ENCODE measurements at regions not wholly inside any gene's neighbourhood (a gene's known extent, or its start where the extent isn't known, plus 50 kb on each side); places are given as distances from the start of the nearest gene placed in this dataset.
A peak's percentile ranks its signal among the peaks of the same experiment; 100 is the strongest.

- DNase-seq (ENCODE audit: low read depth), result no peak
Measured at GRCh38 chr2:70397186-70397585, 95.3 kb upstream of the FAM136A start.

- no peak for DNase-seq (ENCODE audit: low read depth)
Measured at GRCh38 chr2:70396612-70397011, 94.7 kb upstream of the FAM136A start.

DNA sequence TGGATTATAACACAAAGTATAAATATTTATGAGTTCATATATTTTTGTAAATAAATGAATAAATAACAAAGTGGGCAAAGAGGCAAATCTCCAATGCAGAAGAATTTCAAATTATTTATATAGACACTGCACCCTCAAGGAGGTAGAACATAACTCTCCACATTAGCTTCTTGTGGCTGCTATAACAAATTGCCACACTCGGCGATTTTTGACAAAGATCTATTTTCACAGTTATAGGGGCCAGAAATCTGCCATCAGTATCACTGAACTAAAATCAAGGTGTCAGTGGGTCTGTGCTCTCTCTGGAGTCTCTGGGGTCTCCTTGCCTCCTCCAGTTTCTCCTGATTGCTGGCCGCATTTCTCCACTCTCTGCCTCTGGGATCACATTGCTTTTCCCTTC is 92.0 kb upstream of the FAM136A start:
- DNase-seq (ENCODE audit: low read depth), result no peak

- no peak for DNase-seq (ENCODE audit: low read depth)
Measured at GRCh38 chr2:70391988-70392387, 90.1 kb upstream of the FAM136A start.

DNA sequence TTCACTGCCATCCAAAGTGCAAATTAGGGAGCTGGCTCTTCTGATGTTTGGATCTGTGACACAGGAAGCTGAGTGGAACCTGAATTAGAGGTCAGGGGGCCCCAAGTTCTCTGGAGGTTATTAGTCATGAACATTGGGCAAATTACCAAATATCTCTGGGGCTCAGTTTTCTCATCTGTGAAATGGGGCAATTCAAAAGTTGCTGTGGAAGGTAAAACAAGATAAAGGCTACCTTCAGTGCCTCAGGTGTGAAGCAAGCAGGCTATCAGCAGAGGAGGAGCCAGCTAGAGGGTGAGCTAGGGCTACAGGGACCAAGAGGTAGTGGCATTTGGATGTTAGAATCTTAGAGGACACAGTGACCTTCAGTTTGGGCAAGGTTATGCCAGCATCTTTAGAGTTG is 89.4 kb upstream of the FAM136A start:
- no peak for DNase-seq (ENCODE audit: low read depth)

DNA sequence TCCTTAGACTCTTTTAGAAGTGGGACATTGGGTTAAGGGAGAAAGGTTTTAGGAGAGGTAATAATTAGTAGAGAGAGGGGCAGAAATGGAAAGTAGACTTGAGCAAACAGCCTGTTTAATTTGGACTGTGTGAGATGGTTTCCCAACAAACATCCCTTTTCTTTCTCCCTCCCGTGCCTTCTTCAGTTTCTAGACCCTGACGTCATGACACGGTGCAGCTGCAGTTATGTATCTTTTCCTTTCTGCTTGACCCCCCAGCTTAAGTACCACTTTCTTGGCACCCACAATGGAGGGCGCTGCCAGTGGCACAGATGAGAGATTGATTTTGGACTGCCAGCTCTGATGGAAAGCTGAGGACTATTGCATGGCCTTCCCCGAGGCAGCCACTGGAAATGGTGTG is 86.9 kb upstream of the FAM136A start:
- DNase-seq (ENCODE audit: low read depth), result no peak

DNA sequence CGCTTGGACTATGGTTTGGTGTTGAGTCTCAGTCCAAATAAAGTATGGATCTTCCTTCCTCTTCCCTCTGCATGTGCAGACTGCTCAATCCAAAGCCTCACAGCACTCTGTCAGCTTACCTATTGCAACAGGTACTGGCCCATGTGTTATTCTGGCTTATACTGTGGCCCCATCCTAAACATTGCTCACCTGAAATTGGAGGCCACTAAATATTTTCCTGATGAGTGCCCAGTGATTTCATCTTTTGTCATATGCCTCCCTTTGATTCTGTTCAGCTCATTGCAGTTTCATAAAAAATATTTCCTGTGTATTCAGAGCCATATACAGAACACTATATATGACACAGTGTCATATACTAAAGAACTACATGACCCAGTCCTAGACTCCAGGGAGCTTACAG is 86.3 kb upstream of the FAM136A start:
- no peak for DNase-seq (ENCODE audit: low read depth)

GRCh38 chr2:70385966-70386595 is 84.2 kb upstream of the FAM136A start:
- DNase-seq (ENCODE audit: low read depth), result no peak

DNA sequence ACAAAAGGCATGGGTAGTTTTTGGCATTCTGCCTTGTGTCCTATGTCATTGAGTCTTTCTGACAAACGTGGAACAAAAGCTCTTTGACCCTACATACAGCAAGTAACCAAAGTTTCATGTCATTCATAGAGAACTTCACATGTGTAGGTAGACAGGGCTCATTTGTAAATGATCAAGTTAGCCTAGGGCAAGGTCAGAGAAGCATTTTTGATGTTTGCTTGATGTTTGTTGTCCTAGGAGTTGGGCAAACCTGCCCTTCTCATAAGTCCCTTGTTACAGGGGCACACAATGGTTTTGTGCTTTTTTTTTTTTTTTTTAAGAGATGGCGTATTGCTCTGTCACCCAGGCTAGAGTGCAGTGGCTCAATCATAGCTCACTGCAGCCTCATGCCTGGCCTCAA is 83.3 kb upstream of the FAM136A start:
- DNase-seq (ENCODE audit: low read depth), result no peak

- peak; percentile 59 for DNase-seq (ENCODE audit: low read depth)
Measured at GRCh38 chr2:70381821-70382220, 80.0 kb upstream of the FAM136A start.

- DNase-seq (ENCODE audit: low read depth), result no peak
Measured at GRCh38 chr2:70381235-70381634, 79.4 kb upstream of the FAM136A start.

DNA sequence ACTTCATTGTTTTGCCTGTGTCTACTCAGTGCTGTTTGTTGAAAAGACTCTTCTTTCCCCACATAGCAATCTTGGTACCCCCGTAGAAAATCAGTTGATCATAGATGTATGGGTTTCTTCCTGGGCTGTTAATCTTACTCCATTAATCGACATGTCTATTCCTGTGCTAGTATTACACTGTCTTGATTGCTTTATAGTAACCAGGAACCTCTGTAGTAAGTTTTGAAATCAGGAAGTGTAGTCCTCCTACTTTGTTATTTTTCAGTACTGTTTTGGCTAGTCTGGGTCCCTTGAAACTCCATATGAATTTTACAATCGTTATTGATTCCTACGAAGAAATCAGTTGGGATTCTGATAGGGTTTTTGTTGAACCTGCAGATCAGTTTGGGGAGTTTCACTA is 78.8 kb upstream of the FAM136A start:
- DNase-seq (ENCODE audit: low read depth), result no peak

- DNase-seq (ENCODE audit: low read depth), result no peak
Measured at GRCh38 chr2:70374616-70375015, 72.7 kb upstream of the FAM136A start.

DNA sequence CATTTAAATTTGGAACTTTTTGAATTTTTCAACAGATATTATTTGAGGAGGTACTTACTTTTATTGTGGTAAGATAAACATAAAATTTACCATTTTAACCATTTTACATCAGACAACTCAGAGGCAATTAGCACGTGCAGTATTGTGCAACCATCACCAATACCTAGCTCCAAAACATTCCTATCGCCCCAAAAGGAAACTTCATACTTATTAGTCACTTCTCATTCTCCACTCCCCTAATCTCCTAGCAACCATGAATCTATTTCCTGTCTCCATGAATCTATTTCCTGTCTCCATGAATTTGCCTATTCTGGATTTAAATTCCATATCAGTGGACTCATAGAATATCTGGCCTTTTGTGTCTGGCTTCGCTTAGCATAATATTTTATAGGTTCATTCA is 69.9 kb upstream of the FAM136A start:
- DNase-seq (ENCODE audit: low read depth), result peak; percentile 86

DNA sequence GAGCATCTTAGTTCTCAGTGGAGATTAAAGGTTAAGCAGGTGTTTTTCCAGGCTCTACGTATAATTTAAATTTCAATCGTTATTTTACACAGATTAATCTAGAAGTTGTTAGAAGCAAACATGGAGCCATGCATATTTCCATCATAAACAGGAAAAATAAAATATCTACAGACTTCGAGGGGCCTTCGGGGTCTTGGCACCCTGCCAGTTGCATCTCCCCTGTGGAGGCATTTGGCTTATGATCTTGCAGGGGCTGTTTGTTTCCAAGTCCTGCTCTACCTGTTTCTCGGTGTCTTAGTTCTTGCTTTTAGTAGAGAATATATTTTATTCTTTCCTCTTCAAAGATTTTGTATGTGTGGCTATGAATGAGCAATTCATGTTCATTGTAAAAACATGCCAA is 67.2 kb upstream of the FAM136A start:
- DNase-seq (ENCODE audit: low read depth), result no peak

DNA sequence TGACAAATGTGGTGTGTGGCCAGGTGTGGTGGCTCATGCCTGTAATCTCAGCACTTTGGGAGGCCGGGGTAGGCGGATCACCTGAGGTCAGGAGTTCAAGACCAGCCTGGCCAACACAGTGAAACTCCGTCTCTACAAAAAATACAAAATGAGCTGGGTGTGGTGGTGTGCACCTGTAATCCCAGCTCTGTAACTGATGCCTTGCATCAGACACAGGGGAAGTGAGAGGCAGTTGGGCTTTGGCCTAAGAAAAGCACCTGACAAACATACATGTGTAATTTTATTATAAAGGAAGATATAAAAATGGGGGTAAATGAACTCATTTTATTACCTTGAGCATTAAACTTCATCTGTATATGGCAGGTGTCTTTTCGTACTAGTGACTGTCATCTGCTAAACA is 66.7 kb upstream of the FAM136A start:
- no peak for DNase-seq (ENCODE audit: low read depth)

DNA sequence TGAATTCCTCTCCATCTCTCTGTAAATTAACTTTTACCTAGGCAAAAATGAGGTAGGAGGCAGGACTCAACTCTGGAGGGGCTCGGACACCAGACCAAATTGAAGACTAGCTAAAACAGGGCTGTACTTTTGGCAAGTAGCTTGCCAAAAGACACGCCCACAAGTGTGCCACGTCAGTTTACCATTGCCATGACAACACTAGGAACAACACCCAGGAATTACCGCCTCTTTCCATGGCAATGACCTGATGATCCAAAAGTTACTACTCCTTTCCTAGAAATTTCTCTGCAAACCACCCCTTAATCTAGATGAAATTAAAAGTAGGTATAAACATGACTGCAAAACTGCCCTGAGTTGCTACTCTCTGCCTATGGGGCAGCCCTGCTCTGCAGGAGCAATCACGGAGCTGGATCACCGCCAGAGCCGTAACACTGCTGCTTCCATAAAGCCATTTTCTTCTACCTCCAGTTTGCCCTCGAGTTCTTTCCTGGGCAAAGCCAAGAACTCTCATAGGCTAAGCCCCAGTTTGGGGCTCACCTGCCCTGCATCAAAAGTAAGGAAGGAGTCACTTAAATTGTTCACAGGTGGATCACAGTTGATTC is 66.0 kb upstream of the FAM136A start:
- DNase-seq (ENCODE audit: low read depth), result no peak

GRCh38 chr2:70362661-70363060 is 60.8 kb upstream of the FAM136A start:
- no peak for DNase-seq (ENCODE audit: low read depth)

- DNase-seq (ENCODE audit: low read depth), result no peak
Measured at GRCh38 chr2:70360661-70361270, 58.9 kb upstream of the FAM136A start.

DNA sequence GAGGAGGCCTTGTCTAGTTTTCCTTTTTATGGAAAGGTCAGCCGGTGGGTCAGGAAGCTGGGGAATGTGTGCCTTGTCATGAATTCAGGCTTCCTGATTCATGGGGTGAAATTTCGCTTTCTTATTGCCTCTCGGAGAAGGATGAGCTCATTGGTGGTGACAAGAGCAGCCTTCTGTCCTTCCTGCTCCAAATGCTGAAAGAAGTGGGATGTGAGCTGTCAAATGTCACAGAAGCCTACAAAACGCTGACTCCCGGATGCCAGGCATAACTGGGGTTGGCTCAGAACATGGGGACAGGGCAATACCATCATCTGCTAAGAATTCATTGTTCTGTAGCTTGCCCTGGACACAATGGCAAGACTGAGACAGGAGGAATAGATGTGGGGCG is 55.8 kb upstream of the FAM136A start:
- DNase-seq (ENCODE audit: low read depth), result peak; percentile 59

GRCh38 chr2:70356941-70357683 is 55.2 kb upstream of the FAM136A start:
- no peak for DNase-seq (ENCODE audit: low read depth)

GRCh38 chr2:70354264-70354949 is 52.5 kb upstream of the FAM136A start:
- DNase-seq (ENCODE audit: low read depth), result no peak

Data from GM04503 (cell line).